Head of caudate nucleus (tissue), 42 donors: ENCODE measurements at regions not wholly inside any gene's neighbourhood (a gene's known extent, or its start where the extent isn't known, plus 50 kb on each side); places are given as distances from the start of the nearest gene placed in this dataset.

ENCODE experiments used
- DNase-seq, 42 donors: peaks; one replicate each; pipeline versions ENCODE4 v3.0.0 to v3.0.0-alpha.2; 2020 to 2021; ENCODE audit warnings: mixed read lengths in 7 of 42
- intact Hi-C: fragments of 100-400 bp; cut with DNase I; formaldehyde crosslinking; loops from one replicate; pipeline ENCODE4 v1.15.0; 2022

- intact Hi-C loops: no loop called here
- no peak for DNase-seq
Observed at GRCh38 chr2:236400046-236400574, 135.9 kb upstream of the ASB18 start.

DNA sequence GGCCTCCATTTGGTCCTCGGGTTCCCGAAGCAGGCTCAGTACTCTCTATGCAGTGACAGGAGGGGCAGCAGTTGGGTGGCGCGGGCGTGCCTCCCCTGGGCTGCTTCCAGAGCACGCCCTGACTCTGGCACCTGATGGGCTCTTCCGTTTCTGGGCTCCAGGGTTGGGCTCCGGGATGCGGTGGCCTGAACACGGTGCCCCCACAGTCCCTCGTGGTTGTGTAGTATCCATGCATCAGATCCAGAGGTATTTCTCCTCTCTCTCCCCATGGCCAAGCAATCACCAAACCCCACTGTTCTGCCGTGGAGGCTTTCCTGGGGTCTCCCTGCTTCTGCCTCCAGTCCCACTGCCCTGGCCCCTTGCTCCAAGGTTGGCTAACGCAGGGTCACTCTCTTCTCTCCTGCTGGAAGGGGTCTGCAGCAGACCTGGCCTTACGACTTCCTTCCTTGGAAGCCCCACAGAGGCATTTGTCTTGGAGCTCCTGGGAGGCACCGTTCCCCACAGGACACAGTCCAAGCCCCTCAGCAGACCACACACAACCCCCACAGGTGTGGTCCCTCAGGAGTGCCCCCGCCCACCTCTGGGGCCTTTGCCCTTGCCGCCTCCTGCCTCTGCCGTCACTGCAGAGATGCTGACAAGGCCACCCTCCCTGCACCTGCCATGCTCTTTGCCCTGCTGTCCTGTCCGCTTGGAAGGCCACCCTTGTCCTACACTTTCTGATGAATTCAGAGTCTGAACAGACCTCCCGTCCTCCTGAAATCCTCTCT, 136.6 kb upstream of the ASB18 start:
- intact Hi-C loops: no loop called here
- DNase-seq: no peak

DNA sequence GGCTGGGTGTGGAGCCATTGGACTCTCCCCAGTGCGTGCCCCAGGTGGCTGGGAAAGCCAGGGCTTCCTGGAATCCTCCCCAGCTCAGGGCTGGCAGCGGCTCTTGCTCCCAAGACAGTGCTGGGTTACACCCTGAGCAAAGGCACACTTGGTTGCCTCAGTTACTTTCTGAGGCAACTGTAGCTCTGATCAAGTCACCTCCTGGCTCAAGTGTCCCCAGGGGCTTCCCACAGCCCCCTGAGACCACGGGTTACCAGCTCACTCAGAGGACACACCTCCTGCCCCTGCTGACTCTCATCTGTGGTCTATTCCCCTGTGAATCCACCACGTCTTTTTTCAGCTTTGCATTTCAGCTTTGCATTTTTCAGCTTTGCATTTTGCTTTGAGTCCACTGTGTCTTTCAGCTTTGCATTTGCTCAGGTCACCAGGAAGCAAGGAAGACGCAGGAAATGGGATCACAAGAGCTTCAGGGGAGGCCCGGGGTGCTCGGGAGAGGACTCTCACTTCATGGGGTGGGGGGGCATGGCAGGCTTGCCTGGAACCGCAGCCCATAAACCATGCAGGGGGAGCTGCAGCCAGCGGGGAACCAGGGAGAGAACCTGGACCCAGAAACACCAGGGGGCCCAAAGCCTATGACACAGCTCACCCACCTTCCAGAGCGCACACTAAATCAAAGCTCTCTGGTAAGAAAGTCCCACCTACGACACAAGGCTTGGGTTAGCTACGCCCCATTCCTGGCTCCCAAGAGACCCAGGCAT, 138.0 kb upstream of the ASB18 start:
- intact Hi-C loops: no loop called here
- no peak for DNase-seq

GRCh38 chr2:236403125-236403524, 138.9 kb upstream of the ASB18 start:
- intact Hi-C loops: no loop called here
- DNase-seq: no peak

- DNase-seq: no peak
- intact Hi-C loops: no loop called here
Observed at GRCh38 chr2:236403811-236404210, 139.6 kb upstream of the ASB18 start.

DNA sequence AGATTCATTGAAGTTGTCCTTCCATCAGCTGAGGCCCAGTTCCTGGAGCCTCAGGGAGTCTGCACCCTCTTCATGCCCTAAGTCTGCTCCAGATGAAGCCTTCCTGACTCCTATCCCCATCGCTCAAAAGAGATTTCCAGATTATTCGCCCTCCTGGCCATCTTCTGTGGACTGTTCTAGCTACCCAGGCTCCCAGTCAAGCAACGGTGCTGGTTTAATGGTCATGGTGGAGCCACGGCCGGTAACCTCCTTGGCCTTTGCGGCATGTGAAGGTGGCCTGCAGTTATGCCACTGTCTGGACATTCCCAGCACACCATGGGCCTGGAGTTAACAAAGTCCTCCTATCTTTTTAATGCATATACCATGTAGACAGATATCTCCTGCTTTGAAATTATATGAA, 140.1 kb upstream of the ASB18 start:
- intact Hi-C loops: no loop called here
- DNase-seq: no peak

- intact Hi-C loops: no loop called here
- no peak for DNase-seq
Observed at GRCh38 chr2:236405357-236405756, 141.2 kb upstream of the ASB18 start.

- no peak for DNase-seq
- intact Hi-C loops: no loop called here
Observed at GRCh38 chr2:236408090-236408489, 143.9 kb upstream of the ASB18 start.

- peak in 1 of 42 donors; percentile 31 for DNase-seq
- intact Hi-C loops: no loop called here
Observed at GRCh38 chr2:236408786-236409185, 144.6 kb upstream of the ASB18 start.

DNA sequence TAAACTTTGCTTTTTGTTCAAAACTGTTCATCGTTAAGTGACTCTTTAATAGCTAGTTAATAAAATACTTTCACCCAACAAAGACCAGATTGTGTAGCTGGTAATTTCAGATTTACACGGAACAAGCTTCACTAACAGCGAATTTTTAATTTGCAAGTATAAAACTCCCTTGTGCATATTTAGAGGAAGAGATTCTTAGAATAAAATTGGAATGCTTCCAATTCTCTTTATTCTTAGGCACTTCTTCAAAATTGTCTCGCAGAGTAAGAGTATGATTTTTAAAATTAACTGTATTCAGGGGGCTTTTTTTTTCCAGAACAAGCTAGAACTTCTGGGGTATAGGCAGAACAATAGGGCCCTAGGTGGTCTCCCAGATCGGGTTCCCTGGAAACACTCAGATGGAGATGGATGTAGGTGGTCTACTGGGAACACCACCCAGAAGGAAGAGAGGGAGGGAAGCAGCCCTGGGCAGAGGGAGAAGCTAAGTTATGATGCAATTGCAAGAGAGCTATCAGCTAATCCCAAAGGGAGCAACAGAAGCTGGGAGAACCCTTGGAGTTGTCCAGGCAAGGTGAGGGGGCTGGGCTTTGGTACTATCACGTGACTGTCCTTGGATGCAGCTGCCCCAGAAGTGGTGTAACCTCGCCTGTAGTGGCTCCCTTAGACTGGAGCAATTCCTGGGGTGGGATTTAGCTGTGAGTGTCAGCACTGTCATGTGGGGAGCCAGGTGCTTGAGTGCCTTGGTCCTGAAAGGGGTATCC, 151.7 kb upstream of the ASB18 start:
- peak in 1 of 42 donors; percentile 16 for DNase-seq

DNA sequence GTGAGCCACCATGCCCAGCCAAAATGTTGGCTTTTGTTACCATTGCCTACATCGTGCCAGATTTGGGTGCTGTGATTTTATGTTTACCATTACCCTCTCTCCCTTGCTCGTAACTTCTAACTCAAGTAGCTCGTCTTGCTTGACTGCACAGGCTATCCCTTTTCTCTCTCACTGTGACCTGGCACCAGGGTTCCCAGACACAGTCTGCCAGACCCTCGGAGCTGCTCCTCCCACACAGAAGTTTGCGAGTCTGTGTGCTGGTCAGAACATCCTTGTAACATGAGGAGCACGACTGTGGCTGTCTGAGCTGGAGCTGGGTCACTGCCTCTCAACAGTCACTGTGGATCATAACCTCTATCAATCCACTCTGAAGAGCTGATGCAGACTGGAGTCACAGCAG, 152.5 kb upstream of the ACKR3 start:
- intact Hi-C loops: no loop called here
- DNase-seq: no peak

More for the DNA sequence above, 151.7 kb upstream of the ASB18 start:
- intact Hi-C loops: no loop called here

DNA sequence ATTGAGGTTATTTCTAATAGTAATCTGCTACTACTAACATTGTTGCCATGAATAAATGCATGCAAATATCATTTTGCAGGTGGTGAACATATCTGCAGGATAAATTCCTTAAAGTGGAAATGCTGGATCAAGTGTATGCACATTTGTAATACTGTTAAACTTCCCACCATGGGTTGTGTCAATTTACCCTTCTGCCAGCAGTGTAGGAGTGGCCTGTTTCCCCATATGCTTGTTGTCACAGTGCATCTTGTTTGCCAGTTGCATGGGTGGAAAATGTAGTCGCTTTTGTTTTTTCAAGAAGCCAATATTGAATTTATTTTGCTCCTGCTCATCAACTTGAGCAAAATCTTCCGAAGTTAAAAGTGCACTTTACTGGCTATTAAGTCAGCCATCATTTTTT, 139.0 kb upstream of the ACKR3 start:
- intact Hi-C loops: no loop called here
- DNase-seq: no peak

DNA sequence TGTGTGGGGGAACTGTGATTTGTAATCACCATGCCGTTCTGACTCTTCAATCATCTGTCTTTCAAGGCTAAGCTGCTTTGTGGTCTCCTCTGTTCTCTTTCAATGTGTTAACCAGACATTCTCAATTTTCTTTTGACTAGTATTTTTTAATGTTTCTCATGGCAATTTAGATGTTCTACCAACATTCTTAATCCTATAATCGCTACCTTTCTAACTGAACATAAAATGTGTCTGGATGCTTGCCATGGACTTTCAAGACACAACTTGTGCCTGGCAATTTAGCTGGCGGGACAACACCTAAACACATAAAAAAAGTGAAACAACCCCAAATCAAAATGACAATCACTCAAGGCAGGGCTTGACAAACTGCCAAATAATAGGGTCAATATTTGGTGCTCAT, 135.0 kb upstream of the ACKR3 start:
- intact Hi-C loops: no loop called here
- no peak for DNase-seq

DNA sequence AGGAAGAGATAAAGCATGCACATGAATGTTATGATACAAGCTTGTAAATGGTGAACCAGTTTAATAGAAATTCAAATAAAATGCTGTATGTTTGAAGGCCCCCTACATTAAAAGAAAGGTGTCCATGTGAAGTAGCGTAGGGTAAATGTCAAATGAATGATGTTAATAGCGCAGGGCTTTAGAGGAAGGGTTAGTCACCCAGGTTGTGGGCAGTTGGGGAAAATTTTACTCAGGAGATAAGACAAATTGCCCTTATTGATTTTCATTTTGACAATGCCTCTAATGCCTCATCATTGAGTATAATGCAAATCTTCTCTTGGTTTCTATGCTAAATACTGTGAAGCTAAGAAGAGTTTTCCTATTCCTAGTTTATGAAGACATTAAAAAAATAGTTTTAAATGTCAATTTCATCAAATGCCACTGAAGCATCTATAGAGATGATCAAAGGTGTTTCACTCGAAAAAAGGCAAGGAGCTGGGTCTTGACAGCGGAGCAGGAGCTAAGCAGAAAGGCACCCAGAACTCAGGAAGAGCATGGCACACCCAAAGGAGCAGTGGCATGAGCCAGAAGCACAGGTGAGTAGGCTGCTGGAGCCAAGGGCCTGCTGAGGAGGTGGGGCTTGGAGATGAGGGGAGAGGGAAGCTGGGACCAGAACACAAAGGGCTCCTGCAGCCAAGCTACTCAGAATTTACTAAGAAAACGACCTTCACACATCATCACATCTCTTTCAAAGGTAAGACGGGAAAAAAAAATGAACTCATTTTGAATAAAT, 129.3 kb upstream of the ACKR3 start:
- intact Hi-C loops: no loop called here
- no peak for DNase-seq

DNA sequence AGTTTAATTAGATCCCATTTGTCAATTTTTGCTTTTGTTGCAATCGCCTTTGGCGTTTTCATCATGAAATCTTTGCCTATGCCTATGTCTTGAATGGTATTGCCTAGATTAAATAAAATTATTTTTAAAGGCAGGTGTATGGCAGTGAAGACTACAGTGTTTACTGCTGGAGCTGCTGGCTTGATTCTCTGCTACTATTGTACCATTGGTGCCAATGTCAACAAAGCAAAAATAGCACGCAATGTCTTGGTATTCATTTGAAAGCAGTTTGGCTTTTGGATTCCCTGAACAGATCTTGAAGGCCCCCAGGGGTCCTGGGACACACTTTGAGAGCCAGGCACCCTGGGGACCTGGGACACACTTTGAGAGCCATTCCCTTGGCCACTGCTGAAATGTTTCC, 125.4 kb upstream of the ACKR3 start:
- intact Hi-C loops: no loop called here

DNA sequence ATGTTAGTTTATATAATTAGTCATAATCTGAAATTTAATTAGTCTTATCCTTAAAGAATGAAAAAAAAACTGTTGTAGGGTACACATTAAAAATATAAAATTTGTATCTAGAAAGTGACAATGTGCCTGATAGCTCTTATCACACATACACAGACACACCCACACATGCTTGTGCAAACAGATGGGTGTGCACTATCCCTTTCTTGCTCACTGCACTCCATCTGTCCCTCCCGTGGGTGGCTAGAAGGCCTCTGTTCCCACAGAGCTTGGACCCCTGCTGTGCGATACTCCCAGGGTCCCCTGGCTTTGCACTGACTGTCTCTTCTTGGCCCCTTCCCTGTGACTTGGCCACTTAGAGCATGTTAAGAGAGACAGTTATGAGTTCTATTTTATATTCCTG, 123.9 kb upstream of the ACKR3 start:
- no peak for DNase-seq
- intact Hi-C loops: no loop called here

More for the DNA sequence above, 125.4 kb upstream of the ACKR3 start:
- DNase-seq: no peak

DNA sequence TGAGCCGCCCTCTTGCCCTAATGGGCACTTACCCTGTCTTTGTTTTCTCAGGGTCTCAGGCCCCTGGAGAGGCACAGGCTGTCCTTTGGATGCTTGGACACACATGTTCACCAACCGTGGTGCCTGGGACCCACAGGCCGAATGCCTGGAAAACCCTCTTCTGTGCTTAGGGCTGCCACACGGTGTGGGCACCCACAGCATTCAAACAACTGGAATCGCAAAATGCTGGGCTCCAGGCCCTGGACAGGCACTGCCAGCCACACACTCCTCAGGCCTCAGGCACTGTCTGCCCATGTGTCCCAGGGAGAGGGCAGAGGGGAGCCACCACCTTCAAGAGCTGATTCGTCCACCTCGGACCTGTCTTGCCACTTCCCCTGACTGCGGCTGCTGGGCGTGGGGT, 123.1 kb upstream of the ACKR3 start:
- intact Hi-C loops: no loop called here
- no peak for DNase-seq

- no peak for DNase-seq
- intact Hi-C loops: no loop called here
Observed at GRCh38 chr2:236449167-236449761, 120.4 kb upstream of the ACKR3 start.

DNA sequence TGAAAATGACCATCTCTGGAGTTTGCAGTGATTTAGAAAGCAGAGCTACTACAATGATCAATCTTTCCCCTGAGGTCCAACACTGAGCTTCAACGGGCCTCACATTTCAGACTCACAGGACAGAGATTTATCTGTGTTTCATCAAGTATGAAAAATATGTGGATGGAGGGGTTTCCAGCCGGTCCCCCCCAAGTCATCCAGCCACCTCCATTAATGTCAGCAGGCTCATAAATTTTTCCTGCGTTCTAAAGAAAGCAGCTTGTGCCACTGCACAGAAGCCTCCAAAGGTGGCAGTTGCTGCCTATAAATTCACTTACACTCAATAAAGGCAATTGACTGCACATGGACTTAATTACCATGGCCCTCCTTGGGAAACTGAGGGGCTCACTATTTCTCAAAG, 117.4 kb upstream of the ACKR3 start:
- intact Hi-C loops: no loop called here
- no peak for DNase-seq
